Bone marrow (tissue), 2 donors: ENCODE measurements at regions not wholly inside any gene's neighbourhood (a gene's known extent, or its start where the extent isn't known, plus 50 kb on each side); places are given as distances from the start of the nearest gene placed in this dataset.

ENCODE experiments used
- DNase-seq, 2 donors: peaks; one replicate each; lab custom pipeline; 2025; lab: John Stamatoyannopoulos, UW

GRCh38 chr18:37654731-37655369 is 89.3 kb upstream of the CELF4 start:
- DNase-seq = no peak

- DNase-seq = no peak
Measured at GRCh38 chr18:37654034-37654433, 88.4 kb upstream of the CELF4 start.

GRCh38 chr18:37653618-37654017 is 88.0 kb upstream of the CELF4 start:
- DNase-seq = no peak

GRCh38 chr18:37649930-37650329 is 84.3 kb upstream of the CELF4 start:
- no peak for DNase-seq

GRCh38 chr18:37649416-37649815 is 83.8 kb upstream of the CELF4 start:
- no peak for DNase-seq

- no peak for DNase-seq
Measured at GRCh38 chr18:37641573-37641972, 76.0 kb upstream of the CELF4 start.

- no peak for DNase-seq
Measured at GRCh38 chr18:37640504-37640903, 74.9 kb upstream of the CELF4 start.

GRCh38 chr18:37639846-37640245 is 74.2 kb upstream of the CELF4 start:
- no peak for DNase-seq

- no peak for DNase-seq
Measured at GRCh38 chr18:37637478-37637850, 71.9 kb upstream of the CELF4 start.

GRCh38 chr18:37636831-37637477 is 71.4 kb upstream of the CELF4 start:
- DNase-seq = no peak

GRCh38 chr18:37634516-37634915 is 68.9 kb upstream of the CELF4 start:
- no peak for DNase-seq

GRCh38 chr18:37631422-37631821 is 65.8 kb upstream of the CELF4 start:
- no peak for DNase-seq

GRCh38 chr18:37630334-37630733 is 64.7 kb upstream of the CELF4 start:
- no peak for DNase-seq

- no peak for DNase-seq
Measured at GRCh38 chr18:37628470-37629220, 63.0 kb upstream of the CELF4 start.

- DNase-seq = no peak
Measured at GRCh38 chr18:37624318-37624717, 58.7 kb upstream of the CELF4 start.

GRCh38 chr18:37619964-37620363 is 54.4 kb upstream of the CELF4 start:
- no peak for DNase-seq

GRCh38 chr18:37617623-37618022 is 52.0 kb upstream of the CELF4 start:
- DNase-seq = no peak
